Esophagus squamous epithelium (tissue), 5 donors: ENCODE measurements at regions not wholly inside any gene's neighbourhood (a gene's known extent, or its start where the extent isn't known, plus 50 kb on each side); places are given as distances from the start of the nearest gene placed in this dataset.
"Not testable (repeated sequence)": the region's sequence is repeated elsewhere in the genome, so short reads cannot be mapped to it uniquely, and the experiment has no call there.

ENCODE experiments used
- DNase-seq: peaks from one replicate; lab custom pipeline; 2025; lab: John Stamatoyannopoulos, UW
- H3K27ac ChIP-seq, 4 donors: fragments of 200-600 bp; sonication (generic); one replicate each; pipeline ENCODE4 v1.5.1; 2016 to 2019; ENCODE audit warnings: mild to moderate bottlenecking in 1 of 4
- H3K27me3 ChIP-seq, 4 donors: fragments of 200-600 bp; sonication (generic); 1 replicate in 3 of 4; 2 replicates in 1 of 4; pipeline versions ENCODE4 v1.5.1 to v1.6.0; 2017 to 2021; ENCODE audit warnings: antibody characterized with exemption in 1 of 4
- H3K36me3 ChIP-seq, 3 donors: fragments of 200-600 bp; sonication (generic); one replicate each; pipeline ENCODE4 v1.5.1; 2016 to 2019
- H3K4me1 ChIP-seq, 3 donors: fragments of 200-600 bp; sonication (generic); one replicate each; pipeline ENCODE4 v1.5.1; 2017 to 2019
- H3K4me3 ChIP-seq, 4 donors: fragments of 200-600 bp; sonication (generic); 1 replicate in 3 of 4; 2 replicates in 1 of 4; pipeline ENCODE4 v1.5.1; 2016 to 2019; ENCODE audit warnings: mild to moderate bottlenecking in 2 of 4, moderate library complexity in 1 of 4
- H3K9me3 ChIP-seq, 3 donors: fragments of 200-600 bp; sonication (generic); one replicate each; pipeline ENCODE4 v1.5.1; 2016 to 2019
- POLR2A ChIP-seq, 4 donors: fragments of 450-650 bp; IDR thresholded peaks; one replicate each; pipeline ENCODE4 v1.6.1; 2017; ENCODE audit warnings: antibody characterized with exemption in 4 of 4, mild to moderate bottlenecking in 4 of 4, moderate library complexity in 3 of 4
- WGBS, 2 donors: methylation state at CpG; one replicate each; pipeline ENCODE4 v1.1.5; 2018; 5-methylcytosine and 5-hydroxymethylcytosine counted together
- intact Hi-C: fragments of 100-400 bp; cut with DNase I; formaldehyde crosslinking; loops from one replicate; pipeline ENCODE4 v1.15.0; 2022
- TF ChIP-seq, protein P1 (sequence below), 6 experiments: fragments of 450-650 bp in 4 of 6; fragments of 200-600 bp in 2 of 6; sonication (generic) in 2 of 6; IDR thresholded peaks; one replicate each; pipeline ENCODE4 v1.5.1; 2016 to 2019; ENCODE audit warnings: antibody characterized with exemption in 6 of 6, mild to moderate bottlenecking in 4 of 6, moderate library complexity in 4 of 6
- donor health status: DM: yes; HTN: yes; CAD: no.

DNA sequence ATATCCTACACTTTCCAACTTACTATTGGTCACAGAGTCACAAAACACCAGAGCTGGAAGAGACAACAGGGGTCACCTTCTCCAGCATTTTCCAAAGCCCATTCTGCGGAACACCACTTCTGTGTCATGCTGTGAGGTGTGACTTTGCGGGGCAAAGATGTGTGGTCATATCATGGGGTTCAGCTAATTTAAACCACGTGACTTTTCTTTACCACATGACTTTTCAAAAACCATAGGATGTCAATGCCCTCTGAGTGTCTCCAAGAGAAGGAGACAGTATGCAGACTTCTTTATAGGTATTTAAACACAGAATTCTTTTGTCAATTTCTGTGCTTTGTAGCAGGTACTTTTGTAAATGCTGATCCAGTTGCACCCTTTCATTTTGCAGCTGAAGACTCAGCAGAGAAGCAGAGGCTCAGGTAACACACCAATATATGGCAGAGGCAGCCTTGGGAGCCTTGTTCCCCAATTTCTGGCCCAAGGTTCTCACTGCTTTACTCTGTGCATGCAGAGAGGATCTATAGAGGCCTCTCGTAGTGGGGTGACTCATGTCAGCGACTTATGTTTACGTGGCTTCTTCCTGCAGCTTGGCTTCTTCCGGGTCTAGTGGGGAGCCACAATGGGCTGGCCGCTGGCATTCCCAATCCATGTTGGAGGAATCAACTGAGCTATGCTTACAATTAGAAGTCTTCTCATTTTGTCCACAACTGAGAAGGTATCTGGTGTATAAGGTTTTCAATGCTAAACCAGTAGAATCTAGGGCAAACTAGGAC is 104.0 kb upstream of the RHOBTB1 start:
- H3K9me3 ChIP-seq: no peaks in the 10 kb centered on the region
- H3K4me3 ChIP-seq: no peak overlapping the region
- 80 to 94% methylated on average over 6 to 8 of the region's 8 CpGs for whole genome bisulfite sequencing, 2 donors
- no peak overlapping the region for H3K27ac ChIP-seq
- H3K36me3 ChIP-seq: no peaks in the 10 kb centered on the region
- no peaks in the 10 kb centered on the region for H3K27me3 ChIP-seq
- intact Hi-C loops: no loop called here
- no peak for DNase-seq
- H3K4me1 ChIP-seq: no peaks in the 10 kb centered on the region
- no peak for TF ChIP-seq POLR2A (IDR thresholded peaks at IDR 0.05)
- TF ChIP-seq, protein P1, sequence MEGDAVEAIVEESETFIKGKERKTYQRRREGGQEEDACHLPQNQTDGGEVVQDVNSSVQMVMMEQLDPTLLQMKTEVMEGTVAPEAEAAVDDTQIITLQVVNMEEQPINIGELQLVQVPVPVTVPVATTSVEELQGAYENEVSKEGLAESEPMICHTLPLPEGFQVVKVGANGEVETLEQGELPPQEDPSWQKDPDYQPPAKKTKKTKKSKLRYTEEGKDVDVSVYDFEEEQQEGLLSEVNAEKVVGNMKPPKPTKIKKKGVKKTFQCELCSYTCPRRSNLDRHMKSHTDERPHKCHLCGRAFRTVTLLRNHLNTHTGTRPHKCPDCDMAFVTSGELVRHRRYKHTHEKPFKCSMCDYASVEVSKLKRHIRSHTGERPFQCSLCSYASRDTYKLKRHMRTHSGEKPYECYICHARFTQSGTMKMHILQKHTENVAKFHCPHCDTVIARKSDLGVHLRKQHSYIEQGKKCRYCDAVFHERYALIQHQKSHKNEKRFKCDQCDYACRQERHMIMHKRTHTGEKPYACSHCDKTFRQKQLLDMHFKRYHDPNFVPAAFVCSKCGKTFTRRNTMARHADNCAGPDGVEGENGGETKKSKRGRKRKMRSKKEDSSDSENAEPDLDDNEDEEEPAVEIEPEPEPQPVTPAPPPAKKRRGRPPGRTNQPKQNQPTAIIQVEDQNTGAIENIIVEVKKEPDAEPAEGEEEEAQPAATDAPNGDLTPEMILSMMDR (IDR thresholded peaks at IDR 0.05): no peak

DNA sequence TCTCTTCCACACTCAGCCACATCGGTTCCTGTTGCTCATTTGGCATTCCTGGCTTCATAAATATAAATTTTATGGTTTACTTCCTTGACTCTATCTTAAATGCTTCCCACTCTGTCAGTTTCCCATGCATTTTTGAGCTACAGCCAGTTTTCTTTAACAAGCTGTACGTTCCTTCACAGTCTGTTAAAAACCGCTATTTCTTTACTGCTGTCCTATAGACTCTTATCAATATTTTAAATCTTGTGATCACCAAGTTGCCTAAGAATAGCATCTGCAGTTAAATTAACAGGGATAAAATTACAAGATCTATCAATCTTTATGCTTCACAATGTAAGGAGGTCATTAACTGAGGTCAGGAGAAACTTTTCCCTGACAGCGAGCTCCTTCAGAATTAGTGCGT is 103.1 kb upstream of the RHOBTB1 start:
- no peaks in the 10 kb centered on the region for H3K27me3 ChIP-seq
- DNase-seq: no peak
- no peak for TF ChIP-seq POLR2A (IDR thresholded peaks at IDR 0.05)
- TF ChIP-seq, protein P1 (IDR thresholded peaks at IDR 0.05): no peak

DNA sequence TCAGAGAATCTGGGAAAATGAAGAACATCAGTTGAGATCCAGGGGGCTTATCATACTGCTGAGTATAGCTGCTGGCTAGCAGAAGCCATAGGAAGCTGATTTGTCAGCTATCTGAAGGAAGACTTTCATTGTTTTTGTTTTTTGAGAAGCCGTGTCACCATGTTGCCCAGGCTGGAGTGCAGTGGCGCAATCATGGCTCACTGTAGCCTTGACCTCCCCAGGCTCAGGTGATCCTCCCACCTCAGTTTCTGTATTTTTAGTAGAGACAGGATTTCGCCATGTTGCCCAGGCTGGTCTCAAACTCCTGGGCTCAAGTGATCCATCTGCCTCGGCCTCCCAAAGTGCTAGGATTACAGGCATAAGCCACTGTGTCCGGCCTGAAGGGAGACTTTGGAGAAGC is 101.5 kb upstream of the RHOBTB1 start:
- H3K4me1 ChIP-seq, DNase-seq, intact Hi-C loops, H3K4me3 ChIP-seq, H3K27ac ChIP-seq, H3K27me3 ChIP-seq, H3K9me3 ChIP-seq, H3K36me3 ChIP-seq: not testable (repeated sequence)
- 86 to 90% methylated on average over 3 to 4 of the region's 5 CpGs for whole genome bisulfite sequencing, 2 donors

More for the DNA sequence above, 103.1 kb upstream of the RHOBTB1 start:
- no peaks in the 10 kb centered on the region for H3K9me3 ChIP-seq
- H3K4me1 ChIP-seq: no peaks in the 10 kb centered on the region
- 68 to 78% methylated on average over 5 of the region's 5 CpGs for WGBS, 2 donors
- H3K4me3 ChIP-seq: no peak overlapping the region
- no peak overlapping the region for H3K27ac ChIP-seq
- no peaks in the 10 kb centered on the region for H3K36me3 ChIP-seq
- intact Hi-C loops: no loop called here

DNA sequence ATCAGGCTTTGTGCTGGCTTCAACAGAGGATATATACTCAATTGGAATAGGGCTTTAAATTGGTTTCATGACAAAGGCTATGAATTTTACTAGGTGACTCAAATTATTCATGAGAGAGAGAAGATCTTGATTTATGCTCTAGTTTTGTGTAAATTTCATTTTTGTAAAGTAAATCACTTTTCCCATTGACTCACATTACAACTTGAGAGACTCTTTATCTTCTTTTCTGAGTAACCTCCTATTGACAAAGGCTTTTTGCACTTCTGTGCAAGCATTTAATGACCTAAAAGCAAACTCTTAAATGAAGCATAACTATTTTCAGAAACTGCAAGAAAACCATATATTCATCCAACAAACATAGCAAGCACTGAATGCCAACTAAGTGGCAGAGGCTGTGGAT is 98.5 kb upstream of the RHOBTB1 start:
- intact Hi-C loops: no loop called here
- no peak overlapping the region for H3K4me3 ChIP-seq
- no peaks in the 10 kb centered on the region for H3K9me3 ChIP-seq
- no peak for TF ChIP-seq POLR2A (IDR thresholded peaks at IDR 0.05)
- TF ChIP-seq, protein P1 (IDR thresholded peaks at IDR 0.05): no peak
- H3K27ac ChIP-seq: no peak overlapping the region
- no peaks in the 10 kb centered on the region for H3K4me1 ChIP-seq
- no peaks in the 10 kb centered on the region for H3K36me3 ChIP-seq
- H3K27me3 ChIP-seq: no peaks in the 10 kb centered on the region
- DNase-seq: no peak

DNA sequence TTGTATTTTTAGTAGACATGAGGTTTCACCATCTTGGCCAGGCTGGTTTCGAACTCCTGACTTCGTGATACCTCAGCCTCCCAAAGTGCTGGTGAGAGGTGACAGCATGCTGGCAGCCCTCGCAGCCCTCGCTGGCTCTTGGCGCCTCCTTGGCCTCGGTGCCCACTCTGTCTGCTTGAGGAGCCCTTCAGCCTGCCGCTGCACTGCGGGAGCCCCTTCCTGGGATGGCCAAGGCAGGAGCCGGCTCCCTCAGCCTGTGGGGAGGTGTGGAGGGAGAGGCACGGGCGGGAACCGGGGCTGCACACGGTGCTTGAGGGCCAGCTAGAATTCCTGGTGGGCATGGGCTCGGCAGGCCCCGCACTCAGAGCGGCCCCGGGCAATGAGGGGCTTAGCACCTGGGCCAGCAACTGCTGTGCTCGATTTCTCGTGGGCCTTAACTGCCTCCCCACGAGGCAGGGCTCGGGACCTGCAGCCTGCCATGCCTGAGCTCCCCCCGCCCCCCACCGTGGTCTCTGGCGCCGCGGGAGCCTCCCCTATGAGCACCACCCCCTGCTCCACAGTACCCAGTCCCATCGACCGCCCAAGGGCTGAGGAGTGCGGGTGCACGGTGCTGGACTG is 96.5 kb upstream of the RHOBTB1 start:
- intact Hi-C loops: no loop called here
- 97% methylated on average over 6 of the region's 30 CpGs; no CpG with 5 or more reads in 1 of the 2 donors for WGBS, 2 donors
- Histone ChIP-seq H3K9me3 (no peaks in the 10 kb centered on the region), H3K4me1 (no peaks in the 10 kb centered on the region), H3K27me3 (no peaks in the 10 kb centered on the region), H3K36me3 (no peaks in the 10 kb centered on the region), H3K27ac (no peak overlapping the region), H3K4me3 (no peak overlapping the region)
- TF ChIP-seq, protein P1 (IDR thresholded peaks at IDR 0.05): no peak
- TF ChIP-seq POLR2A (IDR thresholded peaks at IDR 0.05): no peak
- DNase-seq: no peak
